ENCODE measurements at regions not wholly inside any gene's neighbourhood (a gene's known extent, or its start where the extent isn't known, plus 50 kb on each side); places are given as distances from the start of the nearest gene placed in this dataset.

GRCh38 chr14:44586910-44587309 is 79.8 kb upstream of the FSCB start:
- no peaks in the 10 kb centered on the region for H3K9me3 ChIP-seq (ENCODE audit: insufficient read depth, low read length)
- H3K9ac ChIP-seq (ENCODE audit: low read length) = no peak overlapping the region
- no peaks in the 10 kb centered on the region for H3K4me1 ChIP-seq (ENCODE audit: low read length)
- no peak overlapping the region for H3K4me2 ChIP-seq (ENCODE audit: low read length)
- H2AFZ ChIP-seq (ENCODE audit: low read depth, low read length) = no peak overlapping the region
- H3K4me3 ChIP-seq (ENCODE audit: low read length) = no peak overlapping the region
- H3K79me2 ChIP-seq (ENCODE audit: low read length) = no peaks in the 10 kb centered on the region
- no peaks in the 10 kb centered on the region for H3K27me3 ChIP-seq (ENCODE audit: low read depth, low read length)
- TF ChIP-seq, protein P1, sequence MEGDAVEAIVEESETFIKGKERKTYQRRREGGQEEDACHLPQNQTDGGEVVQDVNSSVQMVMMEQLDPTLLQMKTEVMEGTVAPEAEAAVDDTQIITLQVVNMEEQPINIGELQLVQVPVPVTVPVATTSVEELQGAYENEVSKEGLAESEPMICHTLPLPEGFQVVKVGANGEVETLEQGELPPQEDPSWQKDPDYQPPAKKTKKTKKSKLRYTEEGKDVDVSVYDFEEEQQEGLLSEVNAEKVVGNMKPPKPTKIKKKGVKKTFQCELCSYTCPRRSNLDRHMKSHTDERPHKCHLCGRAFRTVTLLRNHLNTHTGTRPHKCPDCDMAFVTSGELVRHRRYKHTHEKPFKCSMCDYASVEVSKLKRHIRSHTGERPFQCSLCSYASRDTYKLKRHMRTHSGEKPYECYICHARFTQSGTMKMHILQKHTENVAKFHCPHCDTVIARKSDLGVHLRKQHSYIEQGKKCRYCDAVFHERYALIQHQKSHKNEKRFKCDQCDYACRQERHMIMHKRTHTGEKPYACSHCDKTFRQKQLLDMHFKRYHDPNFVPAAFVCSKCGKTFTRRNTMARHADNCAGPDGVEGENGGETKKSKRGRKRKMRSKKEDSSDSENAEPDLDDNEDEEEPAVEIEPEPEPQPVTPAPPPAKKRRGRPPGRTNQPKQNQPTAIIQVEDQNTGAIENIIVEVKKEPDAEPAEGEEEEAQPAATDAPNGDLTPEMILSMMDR (IDR thresholded peaks at IDR 0.05; ENCODE audit: low read depth, low read length) = no peak
- no peak for TF ChIP-seq EZH2phosphoT487 (IDR thresholded peaks at IDR 0.05; ENCODE audit: low read depth)
- H3K27ac ChIP-seq (ENCODE audit: low read length) = no peak overlapping the region
- no peaks in the 10 kb centered on the region for H4K20me1 ChIP-seq (ENCODE audit: insufficient read depth, low read length)
- H3K36me3 ChIP-seq (replicated peaks; ENCODE audit: low read depth, low read length) = no peaks in the 10 kb centered on the region

DNA sequence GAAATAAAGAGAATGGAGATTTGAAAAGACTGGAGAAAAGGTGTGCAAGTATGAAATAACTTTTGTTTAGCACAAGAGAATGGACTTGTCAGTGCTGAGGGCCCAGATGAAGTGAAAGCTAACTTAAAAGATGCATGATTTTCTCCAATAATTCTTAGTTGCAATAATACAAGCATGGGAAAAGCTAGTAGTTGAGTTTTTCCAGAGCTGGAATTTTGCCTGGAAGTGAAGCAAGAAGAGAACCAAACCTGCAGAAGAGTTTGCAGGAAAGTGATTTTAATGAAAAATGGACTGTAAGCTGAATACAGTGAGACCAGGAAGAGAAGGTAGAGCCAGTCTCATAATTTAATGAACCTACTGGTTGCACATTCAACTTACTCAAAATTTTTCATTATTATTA is 69.3 kb upstream of the FSCB start:
- H2AFZ ChIP-seq (ENCODE audit: low read depth, low read length) = no peak overlapping the region
- H3K27ac ChIP-seq (ENCODE audit: low read length) = no peak overlapping the region
- H3K79me2 ChIP-seq (ENCODE audit: low read length) = no peaks in the 10 kb centered on the region
- H3K4me2 ChIP-seq (ENCODE audit: low read length) = no peak overlapping the region
- H4K20me1 ChIP-seq (ENCODE audit: insufficient read depth, low read length) = no peaks in the 10 kb centered on the region
- H3K36me3 ChIP-seq (replicated peaks; ENCODE audit: low read depth, low read length) = no peaks in the 10 kb centered on the region
- H3K4me3 ChIP-seq (ENCODE audit: low read length) = no peak overlapping the region
- no peaks in the 10 kb centered on the region for H3K4me1 ChIP-seq (ENCODE audit: low read length)
- no peak overlapping the region for H3K9ac ChIP-seq (ENCODE audit: low read length)
- TF ChIP-seq, protein P1 (IDR thresholded peaks at IDR 0.05; ENCODE audit: low read depth, low read length) = no peak
- no peak for TF ChIP-seq EZH2phosphoT487 (IDR thresholded peaks at IDR 0.05; ENCODE audit: low read depth)
- H3K27me3 ChIP-seq (ENCODE audit: low read depth, low read length) = no peaks in the 10 kb centered on the region
- H3K9me3 ChIP-seq (ENCODE audit: insufficient read depth, low read length) = no peaks in the 10 kb centered on the region

DNA sequence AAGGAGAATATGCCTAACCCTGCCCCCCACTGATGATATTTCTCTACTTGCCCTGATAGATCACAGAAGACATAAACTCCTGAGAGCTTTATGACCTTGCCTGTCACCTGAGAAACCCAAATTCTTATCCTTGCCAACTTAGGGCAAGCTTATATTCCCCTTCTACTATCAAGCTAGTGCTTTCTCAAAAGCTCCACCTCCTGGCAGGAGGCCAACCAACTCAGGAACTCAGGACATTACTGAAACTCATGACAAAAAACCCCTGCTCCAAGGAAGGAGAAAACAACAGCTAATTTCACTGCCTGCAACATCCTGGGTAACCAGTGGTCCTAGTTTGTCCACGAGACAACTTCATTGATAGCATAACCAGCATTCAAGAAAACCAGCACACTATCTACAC is 60.9 kb upstream of the FSCB start:
- Histone ChIP-seq H3K9ac (ENCODE audit: low read length) (no peak overlapping the region), H3K9me3 (ENCODE audit: insufficient read depth, low read length) (no peaks in the 10 kb centered on the region), H3K27me3 (ENCODE audit: low read depth, low read length) (no peaks in the 10 kb centered on the region), H3K27ac (ENCODE audit: low read length) (no peak overlapping the region), H3K4me3 (ENCODE audit: low read length) (no peak overlapping the region), H3K36me3 (replicated peaks; ENCODE audit: low read depth, low read length) (no peaks in the 10 kb centered on the region), H4K20me1 (ENCODE audit: insufficient read depth, low read length) (no peaks in the 10 kb centered on the region), H3K4me1 (ENCODE audit: low read length) (no peaks in the 10 kb centered on the region), H3K79me2 (ENCODE audit: low read length) (no peaks in the 10 kb centered on the region), H3K4me2 (ENCODE audit: low read length) (no peak overlapping the region), H2AFZ (ENCODE audit: low read depth, low read length) (no peak overlapping the region)
- TF ChIP-seq, protein P1 (IDR thresholded peaks at IDR 0.05; ENCODE audit: low read depth, low read length) = no peak
- TF ChIP-seq EZH2phosphoT487 (IDR thresholded peaks at IDR 0.05; ENCODE audit: low read depth) = no peak

DNA sequence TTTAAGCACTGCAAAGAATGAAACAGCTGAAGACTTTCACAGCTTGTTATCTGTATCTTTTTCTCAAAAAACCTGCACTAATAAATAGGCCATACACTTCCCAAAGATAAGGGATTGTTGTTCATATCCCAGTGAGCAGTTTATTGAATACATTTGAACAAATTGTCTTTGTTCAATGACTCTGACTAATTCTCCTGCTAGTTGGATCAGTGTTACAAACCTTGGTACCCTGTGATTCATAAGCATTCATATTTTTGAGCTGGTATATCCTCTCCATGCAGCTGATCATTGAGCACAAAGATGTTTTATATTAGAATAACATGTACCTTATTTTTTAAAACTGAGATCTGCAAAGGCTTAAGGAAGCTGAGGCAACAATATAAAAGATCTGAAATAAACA is 58.9 kb upstream of the FSCB start:
- Histone ChIP-seq H3K4me1 (ENCODE audit: low read length) (no peaks in the 10 kb centered on the region), H3K36me3 (replicated peaks; ENCODE audit: low read depth, low read length) (no peaks in the 10 kb centered on the region), H3K9ac (ENCODE audit: low read length) (no peak overlapping the region), H3K27me3 (ENCODE audit: low read depth, low read length) (no peaks in the 10 kb centered on the region), H3K27ac (ENCODE audit: low read length) (no peak overlapping the region), H3K4me3 (ENCODE audit: low read length) (no peak overlapping the region), H3K4me2 (ENCODE audit: low read length) (no peak overlapping the region), H2AFZ (ENCODE audit: low read depth, low read length) (no peak overlapping the region), H3K9me3 (ENCODE audit: insufficient read depth, low read length) (no peaks in the 10 kb centered on the region), H3K79me2 (ENCODE audit: low read length) (no peaks in the 10 kb centered on the region), H4K20me1 (ENCODE audit: insufficient read depth, low read length) (no peaks in the 10 kb centered on the region)
- TF ChIP-seq, protein P1 (IDR thresholded peaks at IDR 0.05; ENCODE audit: low read depth, low read length) = no peak
- TF ChIP-seq EZH2phosphoT487 (IDR thresholded peaks at IDR 0.05; ENCODE audit: low read depth) = no peak
